ENCODE measurements at regions not wholly inside any gene's neighbourhood (a gene's known extent, or its start where the extent isn't known, plus 50 kb on each side); places are given as distances from the start of the nearest gene placed in this dataset.
A peak's percentile ranks its signal among the peaks of the same experiment; 100 is the strongest.

DNA sequence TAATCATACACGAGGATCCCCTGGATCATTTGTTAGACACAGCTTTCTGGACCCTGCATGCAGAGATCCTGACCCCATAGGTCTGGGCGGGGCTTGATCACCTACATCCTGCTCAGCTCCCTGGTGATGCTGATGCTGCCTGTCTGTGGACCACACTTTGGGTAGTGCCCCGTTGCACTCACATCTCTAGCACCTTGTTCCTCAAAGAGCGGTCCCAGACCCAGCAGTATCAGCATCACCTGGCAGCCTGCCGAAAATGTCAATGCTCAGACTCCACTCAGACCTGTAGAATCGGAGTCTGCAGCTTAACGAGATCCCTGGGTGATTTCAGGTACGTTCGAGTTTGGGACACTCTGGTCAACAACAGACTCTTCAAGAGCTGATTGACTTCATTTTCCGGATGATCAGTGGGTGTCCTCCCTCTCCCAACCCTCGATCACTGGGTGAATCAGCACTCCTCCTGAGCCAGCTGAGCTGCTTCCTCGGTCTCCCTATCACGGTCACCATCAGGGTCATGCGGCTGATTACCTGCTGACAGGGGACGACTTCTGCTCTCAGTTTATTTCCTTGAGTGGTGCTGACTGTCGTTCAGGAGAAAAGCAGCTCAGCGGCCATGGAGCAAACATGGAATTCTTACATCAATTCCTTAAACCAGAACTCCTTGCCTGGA lies 150.6 kb upstream of the RAB12 start:
- no peak for DNase-seq

DNA sequence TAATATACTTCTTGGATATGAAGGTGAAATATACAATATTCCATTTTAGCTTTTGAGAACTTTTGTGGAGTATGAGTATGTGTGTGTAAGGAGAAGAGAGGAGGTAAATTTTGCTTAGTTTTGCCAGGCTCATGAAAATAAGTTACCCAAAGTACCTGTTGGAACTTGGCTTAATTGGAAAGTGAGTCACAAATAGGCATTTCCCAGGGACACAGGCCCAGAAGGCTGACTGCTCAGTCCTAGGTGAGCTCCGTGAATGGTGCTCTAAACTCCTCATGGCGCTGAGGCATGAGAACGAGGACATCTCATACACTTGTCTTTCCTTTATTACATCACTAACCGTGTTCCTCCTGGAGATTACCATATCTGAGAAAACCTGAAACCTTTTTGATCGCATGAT lies 148.5 kb upstream of the RAB12 start:
- DNase-seq: no peak

- no peak for DNase-seq
Measured at GRCh38 chr18:8461544-8461943, 147.7 kb upstream of the RAB12 start.

- no peak for DNase-seq
Measured at GRCh38 chr18:8462651-8463185, 146.5 kb upstream of the RAB12 start.

GRCh38 chr18:8463791-8464190 lies 145.4 kb upstream of the RAB12 start:
- DNase-seq: no peak

DNA sequence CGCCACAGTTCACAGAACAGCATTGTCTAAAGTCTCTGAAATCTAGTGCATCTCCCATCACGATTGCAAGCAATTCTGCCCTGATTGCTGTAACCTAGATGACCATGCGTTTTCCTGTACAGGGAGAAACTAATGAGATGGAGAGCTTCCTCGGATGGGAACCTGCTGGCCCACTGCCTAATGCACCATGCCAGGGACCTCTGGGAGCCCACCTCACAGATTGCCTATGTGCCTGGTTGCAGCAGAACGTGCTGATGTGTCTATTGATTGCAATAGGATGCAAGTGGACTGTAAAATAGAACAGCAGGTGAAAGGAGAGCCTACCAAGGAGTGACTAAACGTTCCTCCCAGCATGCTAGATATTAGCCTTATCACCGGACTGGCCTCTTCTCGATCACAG lies 141.0 kb upstream of the RAB12 start:
- DNase-seq: no peak

- no peak for DNase-seq
Measured at GRCh38 chr18:8468921-8469335, 140.3 kb upstream of the RAB12 start.

DNA sequence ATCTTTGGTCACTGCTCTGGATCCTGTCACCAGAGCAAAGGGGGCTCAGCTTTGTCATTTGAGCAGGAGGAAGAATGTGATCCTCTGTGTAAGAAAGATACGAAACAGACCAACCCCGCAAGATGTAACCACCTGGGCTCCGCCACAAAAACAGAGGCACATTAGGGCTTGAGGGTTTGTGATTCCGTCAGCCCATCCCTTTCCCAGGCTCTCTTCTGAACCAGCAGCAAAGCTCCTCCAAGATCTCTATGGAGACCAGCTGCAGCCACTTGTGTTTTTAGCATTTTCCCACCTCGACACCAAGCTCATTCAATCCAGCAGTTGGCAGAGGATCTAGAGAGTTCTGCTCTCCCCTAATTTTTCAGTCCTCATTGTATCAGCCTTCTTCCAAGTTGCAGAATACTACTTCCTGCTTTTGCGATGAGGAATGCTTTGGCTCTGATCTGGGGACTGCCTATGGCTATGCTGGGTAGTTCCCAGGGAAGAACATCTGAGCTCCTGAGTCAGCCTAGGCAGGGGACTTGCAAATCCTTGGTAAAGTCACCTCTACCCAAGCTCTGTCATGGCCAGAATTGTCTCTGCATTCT lies 139.6 kb upstream of the RAB12 start:
- no peak for DNase-seq

DNA sequence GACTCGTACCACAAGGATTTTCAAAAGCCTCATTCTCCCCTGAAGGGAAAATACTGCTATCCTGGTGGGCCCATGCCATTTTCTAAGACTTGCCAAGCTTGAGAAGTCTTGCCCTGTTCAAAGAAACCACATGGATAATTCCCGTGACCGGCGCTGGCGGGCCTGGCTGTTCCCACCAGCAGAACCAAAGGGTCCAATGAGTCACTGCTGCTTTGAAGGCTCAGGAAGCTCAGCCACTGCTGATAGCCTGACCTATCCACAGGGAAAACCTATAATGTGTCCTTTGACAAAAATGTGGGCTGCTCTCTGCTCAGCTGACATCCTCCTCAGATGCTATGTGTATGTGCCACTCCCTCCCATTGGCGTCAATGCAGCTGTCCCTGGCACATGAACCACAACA lies 137.9 kb upstream of the RAB12 start:
- DNase-seq: no peak

DNA sequence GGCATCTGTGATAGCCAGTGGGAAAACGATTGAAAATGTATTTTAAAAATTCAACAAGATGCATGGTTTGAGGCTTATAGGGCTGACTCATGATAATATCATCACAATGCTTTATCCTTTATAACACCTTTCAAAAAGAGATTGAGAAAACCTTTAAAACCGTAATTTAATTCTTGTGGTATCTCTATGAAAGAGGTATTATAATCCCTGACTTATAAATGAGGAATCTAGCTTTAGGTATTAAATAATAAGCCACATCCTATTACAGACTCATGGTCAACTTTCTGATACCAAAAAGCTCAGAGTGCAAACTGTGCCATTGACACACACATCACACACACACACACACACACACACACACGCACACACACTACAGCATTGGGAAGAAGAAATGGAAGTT lies 134.6 kb upstream of the RAB12 start:
- no peak for DNase-seq

DNA sequence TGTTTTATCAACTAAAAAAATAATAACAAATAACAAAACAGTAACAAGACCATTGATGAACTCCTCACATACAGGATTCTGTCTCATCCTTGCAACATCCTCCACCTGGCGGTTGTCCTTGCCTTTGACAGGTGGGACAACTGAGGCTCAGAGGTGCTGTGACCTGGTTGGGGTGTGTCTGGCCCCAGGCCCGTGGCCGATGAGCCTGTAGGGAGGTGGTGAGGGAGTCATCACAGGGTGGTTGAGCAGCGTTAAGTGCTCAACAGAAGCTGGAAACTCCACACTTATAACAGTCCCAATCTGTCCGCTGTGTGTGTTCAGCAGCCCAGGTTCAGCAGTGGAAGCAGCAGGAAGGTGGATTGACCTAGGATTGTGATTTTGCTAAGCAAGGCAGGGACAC lies 131.6 kb upstream of the RAB12 start:
- no peak for DNase-seq

- peak; percentile 1 to 29 (median 10) for DNase-seq
Measured at GRCh38 chr18:8478166-8478967, 130.9 kb upstream of the RAB12 start.

DNA sequence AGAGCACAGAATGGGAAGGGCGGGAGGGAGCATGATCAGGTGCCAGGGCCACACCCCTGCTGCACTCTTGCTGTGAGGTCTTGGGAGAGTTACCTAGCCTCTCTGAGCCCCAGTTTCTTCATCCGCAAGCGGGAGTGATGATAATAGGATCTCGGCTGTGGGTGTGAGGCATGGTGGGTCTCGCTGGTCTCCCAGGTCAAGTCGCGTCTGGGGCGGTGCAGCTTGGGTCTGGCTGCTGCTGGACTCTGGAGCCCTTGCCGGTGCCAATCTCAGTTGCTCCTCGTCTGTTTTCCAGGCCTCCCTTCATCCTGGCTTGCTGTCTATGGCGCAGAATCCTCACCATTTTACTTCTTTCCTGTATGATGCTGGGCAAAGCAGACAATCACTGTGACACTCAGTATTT lies 130.3 kb upstream of the RAB12 start:
- DNase-seq: no peak

DNA sequence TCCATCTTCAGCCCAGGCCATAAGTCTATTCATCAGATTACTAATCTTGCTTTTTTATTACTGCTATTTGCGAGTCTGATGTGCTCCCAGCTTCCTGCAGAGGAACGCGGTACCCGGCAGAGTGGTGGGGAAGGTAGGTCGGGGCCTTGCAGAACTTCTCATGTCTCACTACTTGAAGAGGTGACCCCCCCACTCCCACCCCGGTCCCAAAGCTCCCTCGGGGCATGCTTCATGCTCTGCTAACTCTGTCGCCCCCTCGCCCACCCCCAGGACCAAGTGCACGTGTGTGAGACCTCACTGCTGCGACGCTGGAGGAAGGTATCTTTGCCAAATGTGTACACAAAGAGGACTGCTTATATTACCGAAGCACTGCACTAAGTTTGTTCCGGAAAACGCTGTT lies 129.4 kb upstream of the RAB12 start:
- DNase-seq: no peak

- no peak for DNase-seq
Measured at GRCh38 chr18:8480506-8481328, 128.5 kb upstream of the RAB12 start.

DNA sequence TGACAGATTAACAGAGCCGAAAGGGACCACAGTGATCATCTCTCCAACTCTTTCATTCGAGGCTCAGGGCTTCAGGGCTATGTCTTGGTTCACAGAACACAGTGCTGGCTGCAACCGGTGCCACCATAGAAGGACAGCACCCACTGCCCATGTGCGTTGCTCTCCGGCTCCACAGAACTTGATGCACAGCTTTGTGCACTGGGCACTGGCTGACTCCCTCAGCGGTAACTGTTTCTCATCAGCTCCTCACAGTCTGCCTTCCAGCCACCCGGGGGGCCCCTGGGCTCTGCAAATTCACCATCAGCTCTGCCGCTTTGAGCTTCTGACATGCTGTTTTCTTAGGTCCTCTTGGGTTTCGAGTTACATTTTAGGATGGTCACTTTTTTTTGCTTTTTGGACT lies 124.3 kb upstream of the RAB12 start:
- no peak for DNase-seq

DNA sequence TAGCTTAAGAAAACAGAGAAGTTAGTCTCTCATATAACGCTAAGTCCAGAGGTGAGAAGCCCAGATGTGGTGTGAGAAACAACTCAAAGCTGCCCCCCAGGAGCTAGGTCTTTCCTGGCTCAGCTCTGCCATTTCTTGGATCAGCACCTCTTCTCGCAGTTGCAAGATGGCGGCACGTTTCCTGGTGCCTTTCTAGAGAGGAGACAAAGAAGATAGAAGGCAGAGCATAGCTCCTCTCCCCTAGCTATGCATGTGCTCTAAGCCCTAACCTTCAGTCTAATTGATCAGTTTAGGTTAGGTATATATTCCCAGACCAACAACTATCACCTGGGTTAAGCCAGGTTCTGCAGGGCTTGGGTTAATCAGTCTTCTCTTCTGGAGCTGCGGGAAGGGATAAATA lies 119.5 kb upstream of the RAB12 start:
- DNase-seq: no peak

DNA sequence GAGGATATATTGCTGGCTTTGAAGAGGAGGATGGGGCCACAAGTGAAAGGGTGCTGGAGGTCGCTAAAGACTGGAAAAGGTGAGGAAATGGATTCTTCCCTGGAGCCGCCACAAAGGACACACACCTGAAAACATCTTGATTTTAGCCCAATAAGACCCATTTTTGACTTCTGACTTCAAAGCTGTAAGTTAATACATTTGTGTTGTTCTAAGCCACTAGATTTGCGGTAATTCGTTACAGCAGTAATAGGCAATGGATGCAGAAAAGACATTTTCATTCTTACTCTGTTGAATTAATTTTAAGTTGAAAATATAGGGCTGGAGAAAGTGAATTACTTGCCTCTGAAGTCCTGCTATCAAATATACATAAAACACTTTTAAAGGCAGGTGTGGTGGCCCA lies 117.7 kb upstream of the RAB12 start:
- DNase-seq: no peak

GRCh38 chr18:8493141-8493540 lies 116.1 kb upstream of the RAB12 start:
- no peak for DNase-seq

DNA sequence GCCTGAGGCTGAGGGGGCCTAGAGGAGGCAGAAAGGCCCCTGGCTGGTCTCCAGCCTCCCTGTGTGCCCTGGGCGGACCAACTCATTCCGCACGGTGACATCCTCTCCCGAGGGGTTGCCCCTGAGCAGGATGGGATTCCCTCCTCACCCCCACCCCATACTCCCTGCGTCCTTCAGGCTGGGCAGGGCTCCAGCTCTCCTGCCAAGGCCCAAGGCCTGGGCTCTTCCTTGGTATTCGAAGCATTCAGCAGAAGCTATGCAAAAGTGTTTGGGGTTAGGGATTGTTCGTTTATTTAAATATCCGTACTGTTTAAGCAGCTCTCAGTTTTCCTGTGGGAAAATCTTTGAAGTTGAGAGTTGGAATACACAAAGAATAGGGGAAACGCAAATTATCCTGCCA lies 113.1 kb upstream of the RAB12 start:
- no peak for DNase-seq

DNA sequence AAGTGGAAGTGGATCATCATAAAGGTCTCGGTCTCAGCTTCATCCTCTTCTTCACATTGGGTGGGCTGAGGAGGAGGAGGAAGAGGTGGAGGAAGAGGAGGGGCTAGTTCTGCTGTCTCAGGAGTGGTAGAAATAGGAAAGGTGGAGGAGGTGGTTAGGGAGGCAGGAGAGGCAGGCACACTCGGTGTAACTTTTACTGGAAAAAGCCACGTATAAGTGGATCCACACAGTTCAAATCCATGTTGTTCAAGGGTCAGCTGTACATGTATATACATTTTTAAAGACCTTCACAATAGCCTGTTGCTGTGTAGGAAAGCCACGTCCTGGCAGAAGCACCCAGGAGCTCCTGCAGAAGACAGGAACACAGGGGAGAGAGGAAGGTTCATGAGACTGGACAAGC lies 110.3 kb upstream of the RAB12 start:
- no peak for DNase-seq

- no peak for DNase-seq
Measured at GRCh38 chr18:8499810-8500675, 109.2 kb upstream of the RAB12 start.

Measured in activated CD4-positive, CD25-positive, alpha-beta regulatory T cell (primary cell).